ENCODE measurements at regions not wholly inside any gene's neighbourhood (a gene's known extent, or its start where the extent isn't known, plus 50 kb on each side); places are given as distances from the start of the nearest gene placed in this dataset.

GRCh38 chr10:69684020-69684980, 54.3 kb downstream of the FAM241B start:
- no peak for DNase-seq (ENCODE audit: low read depth in 2 of 2)

- DNase-seq (ENCODE audit: low read depth in 2 of 2), result no peak
These were observed 54.9 kb downstream of the FAM241B start for GRCh38 chr10:69684981-69685353.

DNA sequence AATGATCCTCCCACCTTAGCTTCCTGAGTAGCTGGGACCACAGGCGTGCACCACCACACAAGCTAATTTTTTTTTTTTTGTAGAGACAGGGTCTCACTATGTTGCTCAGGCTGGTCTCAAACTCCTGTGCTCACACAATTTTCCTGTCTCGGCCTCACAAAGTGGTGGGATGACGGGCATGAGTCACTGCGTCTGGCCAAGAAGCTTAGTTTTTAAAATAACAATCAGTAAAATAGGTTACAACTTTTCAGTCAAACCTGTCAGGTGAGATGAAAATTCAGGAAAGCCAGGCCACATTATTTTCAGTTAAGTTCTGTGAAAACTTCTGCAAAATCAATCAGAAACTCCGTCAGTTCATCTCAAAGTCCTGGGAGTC, 55.4 kb downstream of the FAM241B start:
- no peak for DNase-seq (ENCODE audit: low read depth in 2 of 2)

DNA sequence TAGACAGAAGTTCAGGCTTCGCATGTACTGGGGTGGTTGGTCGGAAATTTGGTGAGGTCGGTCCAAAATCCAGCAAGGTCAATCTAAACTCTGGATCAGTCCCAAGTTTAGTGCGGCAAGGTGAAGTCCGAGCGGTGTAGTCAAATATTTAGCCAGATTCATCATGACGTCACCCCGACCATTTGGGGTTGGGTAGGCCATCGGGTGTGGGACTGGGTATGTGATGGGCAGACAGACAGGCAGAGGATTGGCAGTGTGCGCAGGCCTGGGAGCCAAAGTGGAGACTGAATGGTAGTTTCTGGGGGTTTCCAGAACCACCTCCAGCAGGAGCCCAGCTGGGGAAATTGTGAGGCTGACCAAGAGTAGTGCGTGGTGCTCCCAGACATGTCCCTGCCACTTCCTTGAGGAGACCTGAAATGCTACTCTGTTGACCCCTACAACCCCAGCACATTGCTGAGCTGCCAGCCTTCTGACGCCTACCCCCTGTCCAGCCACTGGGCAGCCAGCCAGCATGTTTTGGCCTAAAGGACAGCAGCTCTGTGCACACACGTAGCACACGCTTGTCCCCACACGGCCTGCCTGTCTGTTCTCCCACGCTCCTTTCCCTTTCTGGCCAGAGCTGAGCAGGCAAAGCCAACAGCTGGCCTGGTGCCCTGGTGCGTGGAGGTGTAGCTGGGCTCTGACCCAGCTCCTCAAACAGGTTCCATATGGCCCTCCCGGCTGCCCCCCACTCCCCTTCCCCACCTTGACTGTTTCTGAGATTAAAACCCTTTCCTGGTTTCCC, 55.9 kb downstream of the FAM241B start:
- DNase-seq (ENCODE audit: low read depth in 2 of 2), result no peak

- no peak for DNase-seq (ENCODE audit: low read depth in 2 of 2)
These were observed 56.8 kb downstream of the FAM241B start for GRCh38 chr10:69686866-69687265.

- no peak for DNase-seq (ENCODE audit: low read depth in 2 of 2)
These were observed 57.4 kb downstream of the FAM241B start for GRCh38 chr10:69687426-69687825.

- DNase-seq (ENCODE audit: low read depth in 2 of 2), result no peak
These were observed 62.2 kb downstream of the FAM241B start for GRCh38 chr10:69692267-69692666.

DNA sequence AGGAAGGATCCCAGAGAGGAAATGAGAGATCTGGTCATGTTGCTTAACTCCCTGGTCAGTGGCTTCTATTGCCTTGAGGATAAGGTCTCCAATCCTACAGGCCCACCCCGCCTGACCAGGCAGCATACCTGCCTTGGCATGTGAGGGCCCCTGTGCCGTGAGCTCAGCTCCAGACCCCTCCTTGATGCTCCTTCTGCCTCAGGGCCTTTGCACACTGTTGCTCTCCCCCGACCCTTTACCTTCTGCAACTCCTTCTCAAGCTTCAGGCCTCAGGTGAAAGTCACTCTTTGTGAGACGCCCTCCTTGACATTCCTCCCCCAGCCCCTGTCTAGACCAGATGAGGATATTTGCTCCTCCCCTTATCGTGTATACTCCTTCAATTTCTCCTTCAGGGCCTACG, 62.8 kb downstream of the FAM241B start:
- no peak for DNase-seq (ENCODE audit: low read depth in 2 of 2)

DNA sequence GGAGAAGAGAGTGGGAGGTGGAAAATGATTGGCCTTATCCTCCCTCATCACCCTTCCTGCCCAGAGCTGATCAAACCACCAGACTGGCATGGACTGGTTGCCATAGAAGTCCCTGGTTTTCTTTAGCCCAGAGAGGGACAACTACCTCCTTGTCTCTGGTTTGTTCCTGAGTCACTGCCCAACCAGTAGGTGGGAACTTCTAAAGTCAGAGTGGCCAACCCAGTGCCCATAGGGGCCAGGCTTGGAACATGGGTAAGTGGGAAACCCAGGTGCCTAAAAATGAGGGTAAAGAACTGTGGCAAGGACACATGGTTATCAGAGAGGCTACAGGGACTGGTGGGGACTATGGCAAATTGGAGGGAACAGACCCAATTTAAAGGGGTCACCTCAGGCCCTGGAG, 63.8 kb downstream of the FAM241B start:
- DNase-seq (ENCODE audit: low read depth in 2 of 2), result no peak

DNA sequence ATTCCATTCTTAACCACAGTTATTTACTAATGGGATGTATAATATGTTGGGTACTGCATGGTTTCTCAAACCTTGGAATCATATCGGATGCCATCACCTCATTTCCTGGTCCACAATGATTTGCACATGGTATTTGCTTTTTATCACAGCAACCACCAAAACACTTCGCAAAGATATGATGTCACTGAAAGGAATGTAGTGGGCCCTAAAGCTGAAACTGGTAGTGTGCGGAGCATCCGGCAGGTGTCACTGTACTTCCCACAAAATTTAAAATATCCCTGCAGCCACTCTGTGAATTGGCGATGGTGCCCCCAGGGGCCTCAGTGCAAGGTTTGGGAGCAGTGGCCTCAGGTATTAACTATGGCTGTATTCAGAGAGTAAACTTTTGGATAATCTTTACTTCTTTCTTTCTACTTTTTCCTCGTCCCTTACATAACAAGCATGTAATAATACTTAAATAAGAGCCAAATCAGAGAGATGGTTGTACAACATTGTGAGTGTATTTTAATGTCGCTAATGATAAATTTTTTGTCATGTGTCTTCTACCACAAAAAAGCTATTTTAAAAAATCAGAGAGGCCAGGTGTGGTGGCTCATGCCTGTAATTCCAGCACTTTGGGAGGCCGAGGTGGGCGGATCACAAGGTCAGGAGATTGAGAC, 66.2 kb downstream of the FAM241B start:
- DNase-seq (ENCODE audit: low read depth in 2 of 2), result no peak

DNA sequence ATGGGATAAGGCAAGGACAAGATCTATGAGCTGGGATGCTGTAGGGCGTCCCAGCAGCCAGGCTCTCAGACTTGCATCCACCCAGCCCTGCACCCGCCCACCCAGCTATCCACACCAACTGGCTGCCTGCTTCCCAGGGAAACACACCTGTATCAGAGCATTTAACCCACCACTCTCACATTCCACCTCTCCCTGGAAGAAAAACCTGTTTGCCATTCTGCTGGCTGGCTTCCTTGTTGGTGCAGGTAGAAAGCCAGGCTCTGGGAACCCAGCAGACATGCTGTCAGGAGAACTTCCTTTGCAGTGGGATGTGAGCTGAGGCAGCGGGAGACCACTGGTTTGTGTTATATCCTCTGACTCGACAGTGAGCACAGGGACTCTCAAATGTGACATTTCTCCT, 67.0 kb downstream of the FAM241B start:
- no peak for DNase-seq (ENCODE audit: low read depth in 2 of 2)

- no peak for DNase-seq (ENCODE audit: low read depth in 2 of 2)
These were observed 73.2 kb downstream of the FAM241B start for GRCh38 chr10:69703256-69703655.

DNA sequence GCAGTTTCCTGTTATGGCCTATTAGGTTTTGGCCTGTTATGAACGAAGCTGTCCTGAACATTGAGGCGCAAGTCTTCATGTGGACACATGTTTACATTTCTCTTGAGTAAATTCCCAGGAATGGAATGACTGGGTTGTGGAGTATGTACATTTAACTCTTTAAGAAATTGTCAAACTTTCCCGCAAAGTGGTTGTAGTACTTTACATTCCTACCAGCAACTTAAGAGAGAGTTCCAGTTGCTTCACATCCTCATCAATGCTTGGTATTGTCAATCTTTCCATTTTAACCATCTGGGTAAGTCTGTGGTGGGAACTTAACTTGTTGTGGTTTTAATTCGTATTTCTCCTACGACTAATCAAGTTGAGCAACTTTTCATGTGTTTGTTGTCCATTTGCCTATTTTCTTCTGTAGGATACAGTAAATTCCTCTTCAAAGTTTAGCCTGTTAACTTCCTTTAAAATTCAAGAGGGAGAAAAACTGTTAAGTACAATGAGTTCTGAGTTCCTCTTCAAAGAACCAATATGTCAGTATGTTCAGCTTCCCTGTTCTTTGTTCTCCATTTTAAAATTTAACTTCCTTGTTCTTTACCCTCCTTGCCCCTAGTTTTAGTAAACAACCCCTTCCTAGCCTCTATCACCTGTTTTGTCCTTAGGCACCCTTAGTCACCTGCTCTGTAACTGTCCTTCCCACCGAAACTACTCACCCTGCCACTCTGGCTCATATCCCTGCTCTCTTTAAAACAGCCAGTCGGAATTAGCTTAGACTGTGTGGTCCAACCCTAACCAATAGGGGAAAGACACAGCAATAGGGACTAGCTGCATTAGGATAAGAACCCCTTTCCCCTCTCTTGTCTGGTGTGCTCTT, 74.0 kb downstream of the FAM241B start:
- DNase-seq (ENCODE audit: low read depth in 2 of 2), result no peak

GRCh38 chr10:69709366-69709941, 79.4 kb downstream of the FAM241B start:
- no peak for DNase-seq (ENCODE audit: low read depth in 2 of 2)

DNA sequence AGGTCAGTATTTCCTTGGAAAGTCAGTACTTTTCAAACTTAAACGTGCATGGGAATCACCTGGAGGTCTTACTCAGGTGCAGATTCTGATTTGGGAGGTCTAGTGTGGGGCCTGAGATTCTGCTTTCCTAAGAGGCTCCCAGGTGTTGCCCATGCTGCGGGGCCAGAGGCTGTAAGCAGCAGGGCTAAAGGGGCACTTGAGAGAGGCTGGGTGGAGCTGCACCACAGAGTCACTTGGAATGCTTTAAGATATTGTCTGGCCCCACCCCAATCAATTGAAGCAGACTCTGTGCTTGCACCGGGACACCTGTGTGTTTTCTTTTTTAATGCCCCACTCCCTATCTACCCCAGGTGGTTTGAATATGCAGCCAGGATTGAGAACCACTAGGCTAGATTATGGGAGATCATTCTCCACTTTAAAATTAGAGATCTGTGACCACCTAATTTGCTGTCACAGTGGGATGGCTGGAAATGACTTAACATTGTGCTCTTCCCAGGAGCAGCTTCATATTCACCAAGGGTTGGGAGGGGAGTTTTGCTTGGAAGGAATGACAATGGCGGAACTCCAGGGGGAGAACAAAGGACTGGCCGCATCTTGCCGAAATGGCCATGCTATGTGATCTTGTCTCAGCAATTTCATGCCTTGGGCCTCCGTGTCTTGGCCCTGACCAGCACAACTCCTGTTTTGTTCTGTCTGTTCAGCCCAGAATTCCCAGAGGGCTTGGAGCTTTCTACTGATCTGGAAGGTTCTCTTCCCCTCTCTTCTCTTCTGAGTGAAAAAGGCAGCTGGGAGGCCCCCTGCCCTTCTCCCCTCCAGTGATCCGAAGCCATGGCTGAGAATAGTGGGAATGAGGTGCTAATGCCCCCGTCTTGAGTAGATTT, 80.2 kb downstream of the FAM241B start:
- no peak for DNase-seq (ENCODE audit: low read depth in 2 of 2)

- DNase-seq (ENCODE audit: low read depth in 2 of 2), result no peak
These were observed 82.3 kb downstream of the FAM241B start for GRCh38 chr10:69712342-69712741.

DNA sequence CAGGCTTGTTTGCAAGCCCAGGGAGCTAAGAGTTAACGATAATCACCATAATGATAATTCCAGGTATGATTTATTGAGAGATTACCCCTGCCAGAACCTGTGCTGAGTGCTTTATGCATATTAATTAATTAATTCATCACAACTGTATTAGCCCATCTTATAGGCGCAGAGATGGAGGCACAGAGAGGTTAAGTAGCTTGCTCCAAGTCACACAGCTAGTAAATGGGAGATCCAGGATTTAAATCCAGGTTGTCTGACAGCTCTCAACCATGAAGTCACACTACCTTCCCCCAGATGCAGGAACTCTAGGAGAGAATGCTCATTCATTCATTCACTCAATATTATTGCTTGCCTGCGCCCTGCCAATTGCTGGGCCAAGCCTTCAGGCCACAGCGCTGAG, 84.5 kb downstream of the FAM241B start:
- DNase-seq (ENCODE audit: low read depth in 2 of 2), result no peak

- DNase-seq (ENCODE audit: low read depth in 2 of 2), result no peak
These were observed 85.3 kb downstream of the FAM241B start for GRCh38 chr10:69715156-69715898.

DNA sequence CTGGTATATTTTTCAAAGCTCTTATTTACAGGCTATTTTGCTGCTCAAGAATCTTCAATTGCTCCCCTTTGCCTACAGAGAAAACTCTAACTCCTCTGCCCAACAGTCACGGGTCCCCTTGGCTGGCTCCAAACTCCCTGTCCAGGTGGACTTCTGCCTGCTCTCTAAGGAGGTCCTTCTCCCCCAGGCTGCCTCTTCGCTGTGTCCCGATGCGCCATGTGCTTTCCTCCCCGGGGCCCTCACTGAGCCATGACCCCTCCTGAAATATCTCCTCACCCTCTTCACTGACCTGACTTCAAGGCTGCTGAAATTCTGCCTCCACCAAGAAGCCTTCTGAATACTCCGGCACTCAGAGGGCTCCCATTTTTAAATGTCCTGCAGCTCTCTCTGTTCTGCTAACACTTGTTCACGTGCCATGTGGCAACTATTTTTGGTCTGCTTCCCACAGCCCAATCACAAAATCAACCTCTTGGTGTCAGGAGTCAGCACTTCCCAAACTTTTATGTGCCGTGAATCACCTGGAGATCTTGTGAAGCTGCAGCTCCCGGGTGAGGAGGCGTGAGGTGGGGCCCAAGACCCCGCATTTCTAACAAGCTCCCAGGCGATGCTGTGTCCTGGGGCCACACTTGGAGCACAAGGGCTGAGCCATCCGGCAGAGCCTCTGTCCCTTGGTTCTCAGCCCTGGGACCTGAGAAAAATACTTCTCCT, 85.7 kb upstream of the COL13A1 start:
- DNase-seq (ENCODE audit: low read depth in 2 of 2), result no peak
